ENCODE measurements at regions not wholly inside any gene's neighbourhood (a gene's known extent, or its start where the extent isn't known, plus 50 kb on each side); places are given as distances from the start of the nearest gene placed in this dataset.

DNA sequence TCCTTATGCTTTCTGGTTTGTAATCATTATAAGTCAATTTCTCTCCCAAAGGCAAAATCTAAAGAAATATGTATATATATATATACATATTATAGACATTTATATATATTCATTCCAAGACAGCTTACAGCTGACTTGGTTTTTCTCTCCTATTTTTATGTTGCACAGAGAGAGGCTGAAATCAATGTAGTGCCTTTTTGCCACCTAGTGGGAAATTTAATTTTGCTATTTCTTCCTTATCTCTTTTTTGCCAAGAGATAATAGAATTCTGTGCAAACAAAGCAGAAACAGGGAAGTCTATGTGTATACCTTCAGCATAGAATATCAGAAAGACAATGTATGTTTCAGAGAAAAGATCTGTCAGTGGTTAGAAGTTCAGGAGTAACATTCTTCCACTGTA is 186.0 kb upstream of the ANO5 start:
- Histone ChIP-seq H3K27me3 (no peaks in the 10 kb centered on the region), H3K4me3 (no peak overlapping the region), H3K4me1 (no peaks in the 10 kb centered on the region), H3K36me3 (no peaks in the 10 kb centered on the region), H3K27ac (no peak overlapping the region), H3K9me3 (no peaks in the 10 kb centered on the region)
- TF ChIP-seq, protein P1, sequence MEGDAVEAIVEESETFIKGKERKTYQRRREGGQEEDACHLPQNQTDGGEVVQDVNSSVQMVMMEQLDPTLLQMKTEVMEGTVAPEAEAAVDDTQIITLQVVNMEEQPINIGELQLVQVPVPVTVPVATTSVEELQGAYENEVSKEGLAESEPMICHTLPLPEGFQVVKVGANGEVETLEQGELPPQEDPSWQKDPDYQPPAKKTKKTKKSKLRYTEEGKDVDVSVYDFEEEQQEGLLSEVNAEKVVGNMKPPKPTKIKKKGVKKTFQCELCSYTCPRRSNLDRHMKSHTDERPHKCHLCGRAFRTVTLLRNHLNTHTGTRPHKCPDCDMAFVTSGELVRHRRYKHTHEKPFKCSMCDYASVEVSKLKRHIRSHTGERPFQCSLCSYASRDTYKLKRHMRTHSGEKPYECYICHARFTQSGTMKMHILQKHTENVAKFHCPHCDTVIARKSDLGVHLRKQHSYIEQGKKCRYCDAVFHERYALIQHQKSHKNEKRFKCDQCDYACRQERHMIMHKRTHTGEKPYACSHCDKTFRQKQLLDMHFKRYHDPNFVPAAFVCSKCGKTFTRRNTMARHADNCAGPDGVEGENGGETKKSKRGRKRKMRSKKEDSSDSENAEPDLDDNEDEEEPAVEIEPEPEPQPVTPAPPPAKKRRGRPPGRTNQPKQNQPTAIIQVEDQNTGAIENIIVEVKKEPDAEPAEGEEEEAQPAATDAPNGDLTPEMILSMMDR (IDR thresholded peaks at IDR 0.05) = no peak
- intact Hi-C loops (cut with DNase I) = no loop called here
- no peak for DNase-seq (ENCODE audit: low spot score in 2 of 2)

DNA sequence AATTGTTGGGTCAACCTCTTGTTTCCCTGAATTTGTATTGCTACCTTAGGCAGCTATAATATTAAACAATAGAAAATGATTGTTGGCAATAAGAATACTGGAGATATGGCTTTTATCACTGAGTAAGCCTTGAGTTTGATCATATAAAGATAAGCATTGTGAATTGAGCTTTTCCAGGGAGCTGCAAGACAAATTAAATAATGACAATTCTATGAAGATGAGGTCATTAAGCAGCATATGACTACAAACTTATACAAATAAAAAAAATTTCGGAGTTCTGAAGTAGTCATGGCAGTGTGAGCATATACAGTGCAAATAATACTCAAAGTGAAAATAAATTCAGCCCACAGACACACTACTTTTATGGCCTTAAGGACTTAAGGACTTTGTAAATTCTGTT is 161.1 kb upstream of the ANO5 start:
- intact Hi-C loops (cut with DNase I) = no loop called here
- no peak for DNase-seq (ENCODE audit: low spot score in 2 of 2)
- H3K4me1 ChIP-seq = no peaks in the 10 kb centered on the region
- no peaks in the 10 kb centered on the region for H3K36me3 ChIP-seq
- no peak overlapping the region for H3K27ac ChIP-seq
- no peaks in the 10 kb centered on the region for H3K27me3 ChIP-seq
- no peaks in the 10 kb centered on the region for H3K9me3 ChIP-seq
- H3K4me3 ChIP-seq = no peak overlapping the region
- TF ChIP-seq, protein P1 (IDR thresholded peaks at IDR 0.05) = no peak

DNA sequence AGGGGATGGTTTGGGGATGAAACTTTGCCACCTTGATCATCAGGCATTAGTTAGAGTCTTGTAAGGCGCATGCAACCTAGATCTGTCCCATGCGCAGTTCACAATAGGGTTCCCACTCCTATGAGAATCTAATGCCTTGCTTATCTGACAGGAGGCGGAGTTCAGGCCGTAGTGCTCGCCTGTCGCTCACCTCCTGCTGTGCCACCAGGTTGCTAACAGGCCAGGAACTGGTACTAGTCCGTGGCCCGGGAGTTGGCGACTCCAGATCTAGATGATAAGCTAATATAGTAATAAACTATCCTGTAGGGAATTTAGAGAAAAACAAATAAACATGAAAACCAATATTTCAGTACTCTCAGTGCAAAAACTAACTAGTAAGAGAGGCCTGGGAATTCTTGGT is 155.4 kb upstream of the ANO5 start:
- no peak overlapping the region for H3K4me3 ChIP-seq
- no peaks in the 10 kb centered on the region for H3K4me1 ChIP-seq
- H3K27ac ChIP-seq = no peak overlapping the region
- no peaks in the 10 kb centered on the region for H3K9me3 ChIP-seq
- intact Hi-C loops (cut with DNase I) = no loop called here
- no peak for DNase-seq (ENCODE audit: low spot score in 2 of 2)
- TF ChIP-seq, protein P1 (IDR thresholded peaks at IDR 0.05) = no peak
- H3K27me3 ChIP-seq = no peaks in the 10 kb centered on the region
- no peaks in the 10 kb centered on the region for H3K36me3 ChIP-seq

DNA sequence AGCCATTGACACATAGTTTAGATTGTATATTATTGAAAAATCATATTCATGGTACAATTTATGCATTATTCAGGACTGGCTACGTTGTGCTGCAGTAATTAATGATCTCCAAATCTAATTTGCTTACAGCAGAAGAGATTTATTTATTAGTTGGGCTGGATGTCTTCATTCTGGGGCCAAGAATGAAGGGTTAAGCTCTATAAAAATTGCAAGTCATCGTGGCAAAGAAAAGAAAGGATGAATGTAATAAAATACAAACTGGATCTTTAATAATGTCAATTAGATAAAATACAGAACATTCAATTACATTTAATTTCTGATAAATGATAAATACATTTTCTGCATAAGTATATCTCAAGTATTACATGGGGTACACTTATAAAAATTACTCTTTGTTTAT is 151.8 kb upstream of the ANO5 start:
- DNase-seq (ENCODE audit: low spot score in 2 of 2) = no peak
- TF ChIP-seq, protein P1 (IDR thresholded peaks at IDR 0.05) = no peak
- no peak overlapping the region for H3K4me3 ChIP-seq
- no peaks in the 10 kb centered on the region for H3K4me1 ChIP-seq
- intact Hi-C loops (cut with DNase I) = no loop called here
- H3K27ac ChIP-seq = no peak overlapping the region
- H3K27me3 ChIP-seq = no peaks in the 10 kb centered on the region
- H3K36me3 ChIP-seq = no peaks in the 10 kb centered on the region
- no peaks in the 10 kb centered on the region for H3K9me3 ChIP-seq

DNA sequence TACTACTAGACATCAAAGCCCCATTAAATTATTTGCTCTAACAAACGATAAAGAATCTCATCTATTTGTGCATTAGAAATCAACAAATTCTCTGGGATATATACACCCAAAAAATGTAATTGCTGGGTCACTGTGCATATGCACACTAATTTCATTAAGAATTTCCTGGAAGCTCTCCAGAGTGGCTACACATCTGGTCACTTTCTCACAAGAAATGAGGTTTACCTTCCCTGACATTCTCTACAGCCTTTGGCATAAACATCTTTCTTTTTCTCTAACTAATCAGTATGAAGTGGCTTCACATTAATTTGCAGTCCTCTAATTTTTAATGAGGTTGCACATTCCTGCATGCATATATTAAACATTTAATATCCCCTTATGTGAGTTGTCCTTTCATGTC is 150.8 kb upstream of the ANO5 start:
- H3K36me3 ChIP-seq = no peaks in the 10 kb centered on the region
- no peaks in the 10 kb centered on the region for H3K4me1 ChIP-seq
- no peak overlapping the region for H3K4me3 ChIP-seq
- DNase-seq (ENCODE audit: low spot score in 2 of 2) = no peak
- H3K9me3 ChIP-seq = no peaks in the 10 kb centered on the region
- TF ChIP-seq, protein P1 (IDR thresholded peaks at IDR 0.05) = no peak
- no peaks in the 10 kb centered on the region for H3K27me3 ChIP-seq
- no peak overlapping the region for H3K27ac ChIP-seq
- intact Hi-C loops (cut with DNase I) = no loop called here

DNA sequence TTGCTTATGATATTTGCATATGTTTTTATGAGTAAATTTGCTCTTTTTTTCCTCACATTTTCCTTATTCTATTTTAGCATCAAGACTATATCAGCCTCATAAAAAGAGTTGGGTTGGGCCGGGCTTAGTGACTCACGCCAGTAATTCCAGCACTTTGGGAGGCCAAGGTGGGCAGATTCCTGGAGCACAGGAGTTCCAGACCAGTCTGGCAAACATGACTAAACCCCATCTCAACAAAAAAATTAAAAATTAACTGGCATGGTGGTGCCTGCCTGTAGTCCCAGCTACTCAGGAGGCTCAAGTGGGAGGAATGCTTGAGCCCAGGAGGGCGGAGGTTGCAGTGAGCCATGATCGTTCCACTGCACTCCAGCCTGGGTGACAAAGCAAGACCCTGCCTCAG is 148.8 kb upstream of the ANO5 start:
- TF ChIP-seq, protein P1 (IDR thresholded peaks at IDR 0.05) = no peak
- Histone ChIP-seq H3K9me3 (no peaks in the 10 kb centered on the region), H3K4me3 (no peak overlapping the region), H3K27ac (no peak overlapping the region), H3K36me3 (no peaks in the 10 kb centered on the region), H3K27me3 (no peaks in the 10 kb centered on the region), H3K4me1 (no peaks in the 10 kb centered on the region)
- no peak for DNase-seq (ENCODE audit: low spot score in 2 of 2)
- intact Hi-C loops (cut with DNase I) = no loop called here
